CD14-positive monocyte (primary cell): ENCODE measurements at regions not wholly inside any gene's neighbourhood (a gene's known extent, or its start where the extent isn't known, plus 50 kb on each side); places are given as distances from the start of the nearest gene placed in this dataset.

Experiments
- DNase-seq, 3 donors: peaks; one replicate each; pipeline ENCODE4 v3.0.0-alpha.2; 2011 to 2022
- H2AFZ ChIP-seq: 2 replicates; pipeline ENCODE4 v1.6.0; 2012; ENCODE audit warnings: mild to moderate bottlenecking, low read depth, low read length, inconsistent platforms; ENCODE audit not compliant: insufficient read depth, poor library complexity, severe bottlenecking
- H3K27ac ChIP-seq, 2 donors: 1 replicate in 1 of 2; 2 replicates in 1 of 2; pipeline ENCODE4 v1.5.1; 2012 to 2013; ENCODE audit warnings: low read length in 2 of 2, control low read depth in 1 of 2, inconsistent platforms in 1 of 2, low read depth in 1 of 2, mild to moderate bottlenecking in 1 of 2
- H3K27me3 ChIP-seq, 2 donors: one replicate each; pipeline versions ENCODE4 v1.6.0 to v1.6.1; 2011 to 2013; ENCODE audit warnings: low read length in 2 of 2; ENCODE audit not compliant: control insufficient read depth in 2 of 2, insufficient read depth in 2 of 2
- H3K36me3 ChIP-seq, 2 donors: replicated peaks in 1 of 2; 1 replicate in 1 of 2; 2 replicates in 1 of 2; pipeline versions ENCODE4 v1.5.1 to v1.6.1; 2012 to 2013; ENCODE audit warnings: low read length in 2 of 2, control low read depth in 1 of 2, inconsistent platforms in 1 of 2, mild to moderate bottlenecking in 1 of 2; ENCODE audit not compliant: insufficient read depth in 2 of 2, control insufficient read depth in 1 of 2
- H3K4me1 ChIP-seq, 2 donors: 1 replicate in 1 of 2; 2 replicates in 1 of 2; pipeline versions ENCODE4 v1.5.1 to v1.6.1; 2012 to 2013; ENCODE audit warnings: low read length in 2 of 2, control low read depth in 1 of 2, inconsistent platforms in 1 of 2, mild to moderate bottlenecking in 1 of 2, moderate library complexity in 1 of 2; ENCODE audit not compliant: insufficient read depth in 2 of 2, control insufficient read depth in 1 of 2
- H3K4me2 ChIP-seq: replicated peaks from 2 replicates; pipeline ENCODE3; 2012; ENCODE audit warnings: low read length, moderate library complexity, mild to moderate bottlenecking; ENCODE audit not compliant: poor library complexity, severe bottlenecking; ENCODE audit errors: extremely low read depth
- H3K4me3 ChIP-seq, 3 experiments: fragments of 200-600 bp in 1 of 3; sonication (generic) in 1 of 3; replicated peaks in 1 of 3; 1 replicate in 2 of 3; 2 replicates in 1 of 3; pipeline ENCODE4 v1.5.1; 2011 to 2013; ENCODE audit warnings: low read length in 3 of 3, mild to moderate bottlenecking in 3 of 3, control low read depth in 2 of 3, low read depth in 2 of 3, inconsistent platforms in 1 of 3, moderate library complexity in 1 of 3
- H3K79me2 ChIP-seq: 2 replicates; pipeline ENCODE4 v1.6.0; 2012; ENCODE audit warnings: mild to moderate bottlenecking, control low read depth, inconsistent platforms, low read length, moderate library complexity; ENCODE audit not compliant: insufficient read depth
- H3K9ac ChIP-seq: 2 replicates; pipeline ENCODE4 v1.6.0; 2017; ENCODE audit warnings: low read length, mild to moderate bottlenecking; ENCODE audit not compliant: insufficient read depth, poor library complexity, severe bottlenecking
- H3K9me3 ChIP-seq, 2 donors: replicated peaks in 1 of 2; 1 replicate in 1 of 2; 2 replicates in 1 of 2; pipeline versions ENCODE4 v1.5.1 to v1.6.1; 2012 to 2013; ENCODE audit warnings: low read length in 2 of 2, control low read depth in 1 of 2; ENCODE audit not compliant: control insufficient read depth in 1 of 2, insufficient read depth in 1 of 2
- H4K20me1 ChIP-seq: 2 replicates; pipeline ENCODE4 v1.6.0; 2012; ENCODE audit warnings: mild to moderate bottlenecking, low read length, control low read depth, moderate library complexity; ENCODE audit not compliant: insufficient read depth
- H3K27ac Mint-ChIP-seq, 7 donors: one replicate each; pipeline ENCODE4 v1.8.0; 2020; ENCODE audit warnings: mild to moderate bottlenecking in 7 of 7, mixed read lengths in 7 of 7, moderate library complexity in 6 of 7, inconsistent platforms in 2 of 7
- H3K27me3 Mint-ChIP-seq, 3 donors: one replicate each; pipeline ENCODE4 v1.8.0; 2021 to 2022; ENCODE audit warnings: low read depth in 3 of 3, mild to moderate bottlenecking in 3 of 3, mixed read lengths in 3 of 3, moderate library complexity in 3 of 3, inconsistent platforms in 1 of 3
- H3K36me3 Mint-ChIP-seq, 2 donors: one replicate each; pipeline ENCODE4 v1.8.0; 2020; ENCODE audit warnings: mixed read lengths in 2 of 2, inconsistent platforms in 1 of 2, mild to moderate bottlenecking in 1 of 2
- H3K4me1 Mint-ChIP-seq: one replicate; pipeline ENCODE4 v1.8.0; 2020; ENCODE audit warnings: mild to moderate bottlenecking, mixed read lengths
- H3K4me3 Mint-ChIP-seq, 2 donors: one replicate each; pipeline ENCODE4 v1.8.0; 2020; ENCODE audit warnings: mild to moderate bottlenecking in 2 of 2, mixed read lengths in 2 of 2, moderate library complexity in 1 of 2
- H3K9me3 Mint-ChIP-seq, 7 donors: one replicate each; pipeline ENCODE4 v1.8.0; 2020 to 2022; ENCODE audit warnings: mixed read lengths in 7 of 7, mild to moderate bottlenecking in 6 of 7, moderate library complexity in 6 of 7, inconsistent platforms in 2 of 7
- CTCF ChIP-seq: fragments of 200-600 bp; IDR thresholded peaks from one replicate; pipeline ENCODE4 v1.8.0; 2022; ENCODE audit warnings: antibody characterized with exemption, mild to moderate bottlenecking
- WGBS: methylation state at CpG from one replicate; pipeline ENCODE4 v1.1.5; 2013; ENCODE audit warnings: missing lambda C conversion rate; ENCODE audit not compliant: insufficient coverage; 5-methylcytosine and 5-hydroxymethylcytosine counted together
- intact Hi-C, 2 donors: fragments of 100-400 bp; cut with micrococcal nuclease; formaldehyde crosslinking; loops; one replicate each; pipeline versions ENCODE4 v1.15.0 to v1.15.1; 2023

- WGBS = no CpG with 5 or more reads among the region's 4 CpGs
- no peak for TF ChIP-seq CTCF
- Histone ChIP-seq H3K27me3 (no peaks in the 10 kb centered on the region), H3K4me2 (no peak overlapping the region), H3K4me1 (no peaks in the 10 kb centered on the region), H3K79me2 (no peaks in the 10 kb centered on the region), H3K9ac (no peak overlapping the region), H2AFZ (no peak overlapping the region), H4K20me1 (no peaks in the 10 kb centered on the region), H3K27ac (no peak overlapping the region), H3K36me3 (no peaks in the 10 kb centered on the region), H3K9me3 (peaks cover 0 to 14% of the 10 kb centered on the region in 2 donors), H3K4me3 (no peak overlapping the region)
- intact Hi-C loops = no loop called here
- no peak overlapping the region for H3K4me3 Mint-ChIP-seq
- H3K36me3 Mint-ChIP-seq = no peaks in the 10 kb centered on the region
- H3K4me1 Mint-ChIP-seq = no peaks in the 10 kb centered on the region
- peaks cover 0 to 4% (median 2%) of the 10 kb centered on the region in 3 donors for H3K27me3 Mint-ChIP-seq
- no peak for DNase-seq
- H3K27ac Mint-ChIP-seq = no peak overlapping the region
- H3K9me3 Mint-ChIP-seq = peaks cover 0 to 10% (median 3%) of the 10 kb centered on the region in 7 donors
These were observed 383.0 kb upstream of the SHH start for GRCh38 chr7:156195276-156195675.

- no peak overlapping the region for H3K4me3 ChIP-seq
- no peaks in the 10 kb centered on the region for H3K79me2 ChIP-seq
- H3K27ac ChIP-seq = no peak overlapping the region
- H4K20me1 ChIP-seq = no peaks in the 10 kb centered on the region
- no peaks in the 10 kb centered on the region for H3K4me1 ChIP-seq
- H3K9ac ChIP-seq = no peak overlapping the region
- peaks cover 0 to 4% (median 2%) of the 10 kb centered on the region in 3 donors for H3K27me3 Mint-ChIP-seq
- intact Hi-C loops = no loop called here
- no peak overlapping the region for H3K4me2 ChIP-seq
- no peaks in the 10 kb centered on the region for H3K36me3 ChIP-seq
- H3K9me3 Mint-ChIP-seq = peaks cover 0 to 12% (median 6%) of the 10 kb centered on the region in 7 donors
- no peak overlapping the region for H3K4me3 Mint-ChIP-seq
- H3K36me3 Mint-ChIP-seq = no peaks in the 10 kb centered on the region
- no peak for DNase-seq
- WGBS = 64% methylated on average over 10 of the region's 11 CpGs
- TF ChIP-seq CTCF = no peak
- no peak overlapping the region for H2AFZ ChIP-seq
- H3K4me1 Mint-ChIP-seq = no peaks in the 10 kb centered on the region
- no peaks in the 10 kb centered on the region for H3K27me3 ChIP-seq
- no peak overlapping the region for H3K27ac Mint-ChIP-seq
- H3K9me3 ChIP-seq = peaks cover 0 to 14% of the 10 kb centered on the region in 2 donors
These were observed 382.6 kb upstream of the SHH start for GRCh38 chr7:156194813-156195212.
